G401 (cell line): ENCODE measurements at regions not wholly inside any gene's neighbourhood (a gene's known extent, or its start where the extent isn't known, plus 50 kb on each side); places are given as distances from the start of the nearest gene placed in this dataset.

Experiments
- DNase-seq: peaks from one replicate; pipeline ENCODE4 v3.0.0-alpha.2; 2015; ENCODE audit warnings: low spot score
- in situ Hi-C: cut with HindIII; loops from 2 replicates; pipeline ENCODE4 v1.10.0; 2016; ENCODE audit warnings: low sequenced_read_pairs, mixed read lengths

GRCh38 chr5:68443091-68443490, 227.5 kb downstream of the PIK3R1 start:
- in situ Hi-C loops = no loop called here

DNA sequence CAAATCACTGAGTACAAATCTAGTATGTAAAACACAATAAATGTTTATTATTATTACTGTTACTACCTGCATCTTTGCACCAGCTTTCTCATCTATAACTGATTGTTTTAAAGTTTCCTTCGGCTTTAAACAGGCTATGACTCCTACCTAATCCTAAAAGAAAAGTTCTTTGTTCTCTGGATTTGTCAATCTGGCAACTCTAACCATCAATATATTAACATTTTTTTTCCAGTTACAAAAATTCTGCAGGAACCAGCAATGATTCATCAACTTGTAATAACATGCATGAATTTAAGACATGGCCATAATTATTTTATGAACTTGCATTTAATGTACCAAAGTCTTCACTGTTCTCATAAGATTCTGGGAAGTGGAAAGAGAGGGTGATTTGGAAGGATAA, 228.5 kb downstream of the PIK3R1 start:
- in situ Hi-C loops = no loop called here
- no peak for DNase-seq

More at GRCh38 chr5:68443091-68443490, 227.5 kb downstream of the PIK3R1 start:
- DNase-seq = no peak

DNA sequence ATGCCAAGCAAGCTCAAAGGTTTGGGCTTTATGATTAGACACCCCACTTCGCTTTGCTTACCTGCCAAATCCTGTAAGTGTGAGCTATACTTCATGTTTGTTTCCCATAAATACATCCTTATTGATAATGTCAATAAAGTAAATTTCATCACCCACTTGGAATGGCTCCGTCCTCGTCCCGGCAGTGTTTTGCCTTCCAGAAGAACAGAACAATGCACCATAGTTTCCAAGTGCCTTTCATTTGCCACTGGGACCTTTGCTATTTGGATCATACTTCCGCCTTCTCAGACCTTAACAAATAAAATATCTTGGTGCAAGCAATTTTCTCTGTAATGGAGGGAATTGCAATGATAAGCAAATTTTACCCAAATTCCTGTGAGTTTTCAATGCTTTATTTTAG, 229.3 kb downstream of the PIK3R1 start:
- in situ Hi-C loops = no loop called here
- DNase-seq = no peak

DNA sequence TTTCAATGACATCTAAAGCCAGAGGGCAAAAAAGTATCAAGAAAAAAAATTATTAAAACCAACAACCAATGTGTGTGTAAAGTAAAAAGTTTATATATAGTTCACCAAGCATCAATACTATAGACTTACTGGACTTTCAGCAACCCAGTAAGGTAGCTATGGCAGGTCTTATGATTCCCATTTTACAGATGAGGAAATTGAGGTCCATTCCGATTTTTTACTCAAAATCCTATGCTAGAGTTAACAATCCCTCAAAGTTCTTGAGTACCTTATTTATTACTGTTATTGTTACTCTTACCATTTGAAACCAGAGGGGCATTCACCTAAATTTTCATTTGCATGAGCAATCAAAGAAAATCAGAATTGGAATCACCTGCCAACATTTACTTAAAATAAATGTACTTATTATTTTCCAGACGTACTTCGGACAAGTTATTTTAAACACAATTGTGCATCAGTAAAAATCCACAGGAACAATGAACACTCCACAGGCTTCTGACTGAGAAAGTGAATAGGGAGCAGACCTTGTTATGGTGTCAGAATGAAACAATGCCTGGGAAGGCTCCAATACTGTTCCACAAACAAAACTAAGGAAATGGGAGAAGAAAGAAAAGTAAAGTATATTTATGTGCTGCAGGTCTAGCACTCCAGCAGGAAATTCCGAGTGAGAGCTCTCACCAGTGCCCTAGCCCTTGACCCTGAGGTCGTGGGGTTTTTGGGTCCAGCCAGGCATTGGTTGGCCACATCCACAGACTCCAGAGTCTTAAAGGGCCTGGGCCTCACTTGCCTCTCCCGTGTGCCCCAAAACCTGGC, 229.9 kb downstream of the PIK3R1 start:
- DNase-seq = no peak
- in situ Hi-C loops = no loop called here

- in situ Hi-C loops = no loop called here
- DNase-seq = no peak
Observed at GRCh38 chr5:68446070-68446357, 230.5 kb downstream of the PIK3R1 start.

GRCh38 chr5:68446487-68446894, 230.9 kb downstream of the PIK3R1 start:
- in situ Hi-C loops = no loop called here
- no peak for DNase-seq

DNA sequence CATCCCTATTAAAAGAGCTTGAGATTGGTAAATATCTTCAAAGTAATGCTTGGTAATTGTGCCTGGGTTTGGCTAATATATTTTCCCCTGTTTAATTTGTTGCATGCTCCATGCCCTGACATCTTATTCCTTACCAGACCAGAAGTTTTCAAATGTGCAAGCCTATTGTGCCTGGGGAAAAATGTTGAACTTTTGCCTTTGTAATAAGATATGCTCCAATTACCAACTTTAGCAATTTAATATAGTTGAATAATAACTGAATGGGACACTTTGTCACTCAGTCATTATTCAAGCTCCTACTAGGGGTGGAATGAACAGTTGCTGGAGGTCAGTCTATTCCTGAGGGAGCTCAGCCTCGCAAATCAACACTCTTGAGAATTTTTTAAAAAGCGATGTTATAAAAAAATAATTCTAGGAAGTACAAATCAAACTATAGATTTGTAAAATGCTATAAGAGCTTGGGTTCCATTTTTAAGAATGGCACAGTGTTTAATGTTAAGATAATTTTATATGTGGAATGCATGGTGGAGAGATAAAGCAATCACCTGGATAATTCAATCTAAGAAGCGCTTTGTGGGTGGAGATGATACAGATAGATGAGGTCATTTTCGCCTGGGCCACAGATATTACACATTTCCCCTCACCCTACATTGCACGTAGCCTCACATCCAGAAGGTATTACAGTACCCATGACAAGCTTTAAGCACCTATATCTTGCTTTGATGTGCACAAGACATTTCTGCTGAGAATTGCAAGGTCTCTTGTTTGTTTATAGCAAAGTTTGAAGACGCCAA, 231.8 kb downstream of the PIK3R1 start:
- no peak for DNase-seq
- in situ Hi-C loops = no loop called here

DNA sequence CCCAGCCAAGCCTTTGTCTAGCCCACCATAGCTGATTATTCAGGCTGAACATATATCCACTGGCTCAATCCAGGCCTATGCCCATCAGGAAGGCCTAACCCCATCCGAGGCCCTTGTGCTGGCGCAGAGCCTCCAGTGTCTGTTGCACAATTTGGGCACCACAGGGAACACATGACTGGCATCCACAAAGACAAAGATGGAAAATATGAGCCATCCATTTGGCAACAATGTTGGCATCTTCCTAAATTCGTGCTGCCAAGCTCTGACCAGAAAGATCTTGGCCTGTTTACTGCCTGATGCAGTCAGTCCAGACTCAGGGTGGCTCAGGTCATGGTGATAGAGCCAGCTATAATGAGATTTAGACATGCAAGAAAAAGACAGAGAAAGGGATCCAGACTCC, 233.8 kb downstream of the PIK3R1 start:
- in situ Hi-C loops = no loop called here
- DNase-seq = peak; percentile 82

GRCh38 chr5:68450245-68450852, 234.8 kb downstream of the PIK3R1 start:
- in situ Hi-C loops = no loop called here
- no peak for DNase-seq

DNA sequence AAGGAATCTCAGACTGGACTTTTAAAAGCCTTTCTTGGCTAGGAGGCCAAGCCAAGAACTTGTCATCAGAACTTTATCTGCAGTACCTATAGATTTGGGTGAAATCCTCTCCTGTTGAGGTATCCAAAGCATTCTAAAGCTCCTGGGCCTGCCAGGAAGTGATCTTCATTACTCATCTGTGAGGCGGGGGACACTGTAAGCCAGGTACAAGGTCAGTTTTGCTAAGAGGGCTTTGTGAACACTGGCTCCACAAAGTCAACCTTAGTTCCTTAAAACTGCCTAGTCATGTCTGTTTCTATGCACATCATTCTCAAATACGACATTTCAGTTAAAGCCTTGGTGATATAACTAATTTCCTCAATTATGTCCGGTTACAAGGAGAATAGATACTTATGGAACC, 236.7 kb downstream of the PIK3R1 start:
- in situ Hi-C loops = no loop called here
- DNase-seq = no peak

DNA sequence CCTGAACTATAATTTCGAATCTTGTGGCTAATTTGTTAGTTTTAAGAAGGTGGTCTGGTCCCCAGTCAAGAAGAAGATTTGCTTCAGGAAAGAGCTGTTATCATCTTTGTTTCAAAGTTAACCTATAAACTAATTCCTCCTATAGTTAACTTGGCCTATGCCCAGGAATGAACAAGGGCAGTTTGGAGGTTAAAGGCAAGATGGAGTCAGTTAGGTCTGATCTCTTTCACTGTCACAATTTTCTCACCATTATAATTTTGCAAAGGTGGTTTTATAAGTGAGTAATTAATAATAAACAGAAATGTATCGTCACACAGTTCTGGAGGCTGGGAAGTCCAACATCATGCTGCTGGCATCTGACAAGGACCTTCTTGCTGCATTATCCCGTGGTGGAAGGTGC, 238.6 kb downstream of the PIK3R1 start:
- in situ Hi-C loops = no loop called here
- no peak for DNase-seq

GRCh38 chr5:68454766-68455165, 239.2 kb downstream of the PIK3R1 start:
- DNase-seq = no peak
- in situ Hi-C loops = no loop called here

- no peak for DNase-seq
- in situ Hi-C loops = no loop called here
Observed at GRCh38 chr5:68455216-68455615, 239.7 kb downstream of the PIK3R1 start.

- in situ Hi-C loops = no loop called here
- DNase-seq = peak; percentile 10
Observed at GRCh38 chr5:68456756-68457217, 241.2 kb downstream of the PIK3R1 start.

DNA sequence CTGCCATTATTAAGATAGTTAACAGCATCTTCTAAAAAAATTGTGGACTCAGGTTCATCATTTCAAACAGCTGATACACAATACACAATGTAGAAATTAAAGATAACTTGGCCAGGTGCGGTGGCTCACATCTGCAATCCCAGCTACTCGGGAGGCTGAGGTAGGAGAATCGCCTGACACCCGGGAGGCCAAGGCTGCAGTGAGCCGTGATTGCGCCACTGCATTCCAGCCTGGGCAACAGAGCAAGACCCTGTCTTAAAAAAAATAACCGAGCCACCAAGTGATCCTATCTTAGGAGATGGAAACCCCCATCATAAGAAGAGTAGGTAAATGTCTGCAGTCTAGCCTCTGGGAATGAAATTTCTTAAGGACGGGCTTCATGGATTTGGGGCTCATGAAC, 241.7 kb downstream of the PIK3R1 start:
- in situ Hi-C loops = no loop called here
- no peak for DNase-seq

GRCh38 chr5:68458416-68459021, 243.0 kb downstream of the PIK3R1 start:
- in situ Hi-C loops = no loop called here
- DNase-seq = no peak

DNA sequence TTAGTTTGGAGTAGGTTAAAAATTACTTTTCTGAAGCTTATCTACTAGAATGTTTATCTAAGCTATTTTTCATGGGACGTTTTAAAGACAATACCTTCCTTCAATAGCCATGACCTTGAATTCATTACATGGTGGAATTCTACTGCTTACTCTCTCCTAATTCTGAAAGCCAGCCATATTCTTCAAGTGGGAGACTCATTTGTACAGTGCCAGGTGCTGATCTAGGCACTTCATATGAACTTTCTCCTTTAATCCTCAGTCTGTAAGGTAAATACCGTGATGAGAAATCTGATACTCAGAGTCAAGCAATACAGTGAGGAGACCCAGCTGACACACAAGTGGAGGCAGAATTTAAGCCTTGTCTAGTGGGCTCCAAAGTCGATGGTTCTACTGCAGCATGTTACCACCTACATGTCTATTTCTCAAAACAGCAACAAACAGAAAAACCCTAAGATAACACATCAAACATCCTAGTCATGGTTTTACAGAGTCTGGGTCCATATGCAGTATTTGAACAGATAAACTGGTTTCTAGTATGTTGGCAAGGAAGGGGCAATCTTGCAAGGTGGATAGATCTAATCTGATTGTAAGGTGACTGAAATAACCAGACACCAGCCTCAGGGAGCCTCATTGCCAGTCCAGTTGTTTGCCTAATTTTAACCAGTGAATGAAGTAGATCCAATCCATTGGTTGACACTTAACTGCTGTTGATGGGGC, 243.7 kb downstream of the PIK3R1 start:
- in situ Hi-C loops = no loop called here
- no peak for DNase-seq

DNA sequence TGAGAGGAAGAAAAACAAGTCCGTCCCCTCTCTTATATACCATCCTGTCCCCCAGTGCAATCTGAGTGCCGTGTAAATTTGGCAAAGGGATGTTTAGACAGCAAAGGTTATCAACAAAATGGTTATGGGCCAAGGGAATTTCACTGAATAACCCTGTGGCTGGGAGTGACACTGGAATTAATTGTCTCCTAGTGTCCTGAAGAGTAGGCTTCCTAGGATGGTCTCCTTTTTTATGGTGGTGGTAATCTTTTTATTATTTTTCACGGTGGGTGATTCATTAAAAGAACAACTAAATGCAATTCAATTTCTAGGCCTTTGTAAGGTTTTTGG, 244.2 kb downstream of the PIK3R1 start:
- in situ Hi-C loops = no loop called here
- no peak for DNase-seq

DNA sequence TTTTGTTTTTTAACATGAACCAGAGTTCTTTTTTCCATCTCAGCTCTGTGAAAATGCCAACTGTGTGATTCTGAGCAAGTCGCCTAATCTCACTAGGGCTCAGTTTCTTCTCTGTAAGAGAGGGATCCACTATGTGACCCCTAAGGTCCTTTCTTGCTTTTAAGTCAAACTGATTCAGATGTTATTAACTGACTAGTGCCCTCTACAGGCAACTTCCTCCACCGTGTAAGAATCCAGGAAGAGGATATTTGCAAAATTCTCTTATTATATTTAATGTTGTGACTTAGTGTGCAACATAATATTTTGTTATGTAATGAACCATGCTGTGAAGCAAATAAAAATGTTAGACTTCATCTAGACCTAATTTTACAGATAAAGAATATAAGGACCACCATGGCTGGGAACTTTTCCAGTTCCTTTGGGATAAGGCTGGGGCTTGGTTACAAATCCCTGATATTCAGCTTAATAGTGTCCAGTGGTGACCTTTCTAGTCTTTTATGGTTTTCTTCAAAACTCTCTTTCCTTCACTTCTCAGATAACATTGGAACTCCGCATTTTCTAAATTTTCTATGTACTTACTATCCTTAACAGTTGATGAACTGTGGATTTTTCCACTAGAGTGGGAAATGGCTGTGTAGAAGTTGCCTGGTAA, 244.7 kb downstream of the PIK3R1 start:
- in situ Hi-C loops = no loop called here
- DNase-seq = peak; percentile 46
